Left lung (tissue), 4 donors: ENCODE measurements at regions not wholly inside any gene's neighbourhood (a gene's known extent, or its start where the extent isn't known, plus 50 kb on each side); places are given as distances from the start of the nearest gene placed in this dataset.

Source experiments
- ATAC-seq: fragments of 200-7000 bp; cut with Tn5 transposase; one replicate; pipeline ENCODE4 v1.9.1; 2020; ENCODE audit warnings: moderate library complexity
- DNase-seq, 4 donors: peaks; one replicate each; pipeline ENCODE4 v3.0.0-alpha.2; 2013 to 2020
- H3K27ac ChIP-seq, 2 donors: fragments of 200-600 bp; sonication (generic) in 1 of 2; one replicate each; pipeline versions ENCODE4 v1.5.0 to v1.8.0; 2020 to 2021
- H3K27me3 ChIP-seq, 2 donors: fragments of 200-600 bp; sonication (generic) in 1 of 2; one replicate each; pipeline versions ENCODE4 v1.5.0 to v1.8.0; 2020 to 2021
- H3K36me3 ChIP-seq, 2 donors: fragments of 200-600 bp; sonication (generic) in 1 of 2; one replicate each; pipeline versions ENCODE4 v1.5.0 to v1.8.0; 2020 to 2021
- H3K4me1 ChIP-seq, 2 donors: fragments of 200-600 bp; one replicate each; pipeline ENCODE4 v1.8.0; 2021
- H3K4me3 ChIP-seq, 2 donors: fragments of 200-600 bp; sonication (generic) in 1 of 2; one replicate each; pipeline versions ENCODE4 v1.5.0 to v1.8.0; 2020 to 2021; ENCODE audit warnings: mild to moderate bottlenecking in 1 of 2
- H3K9me3 ChIP-seq, 2 donors: fragments of 200-600 bp; sonication (generic) in 1 of 2; one replicate each; pipeline versions ENCODE4 v1.5.0 to v1.8.0; 2020 to 2021
- intact Hi-C, 2 donors: fragments of 100-400 bp; cut with DNase I; formaldehyde crosslinking; loops; one replicate each; pipeline versions ENCODE4 v1.11.2 to v1.14.2; 2022
- TF ChIP-seq, protein P1 (sequence below), 2 donors: fragments of 200-600 bp; sonication (generic) in 1 of 2; IDR thresholded peaks; one replicate each; pipeline versions ENCODE4 v1.5.0 to v1.8.0; 2021; ENCODE audit warnings: antibody characterized with exemption in 2 of 2
- donor health status: DM: no; HTN: yes; CAD: no.
- donor health status: DM: no; HTN: no; CAD: no.

DNA sequence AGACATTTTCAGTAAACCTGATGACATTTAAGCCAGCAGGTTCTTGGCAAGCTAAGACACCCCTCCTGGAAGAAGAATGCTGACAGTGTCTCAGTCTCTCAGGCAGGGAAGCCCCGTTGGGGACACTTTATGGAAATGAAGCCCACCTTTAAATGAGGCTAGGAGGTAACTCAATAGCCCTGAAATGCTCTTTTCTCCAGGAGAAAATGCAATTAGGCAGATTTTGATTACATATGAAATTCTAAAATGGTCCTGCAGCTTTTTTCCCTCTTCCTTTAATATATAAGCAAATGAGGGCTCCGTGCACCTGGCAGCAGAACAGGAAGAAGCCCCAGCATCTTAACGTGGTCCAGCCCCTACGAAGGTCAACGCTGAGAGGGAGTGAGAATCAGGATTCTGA, 65.8 kb upstream of the CHST15 start:
- Histone ChIP-seq H3K27ac (no peak overlapping the region), H3K9me3 (no peaks in the 10 kb centered on the region), H3K4me1 (peaks cover 12 to 15% of the 10 kb centered on the region in 2 donors), H3K27me3 (peaks cover 0 to 15% of the 10 kb centered on the region in 2 donors), H3K36me3 (no peaks in the 10 kb centered on the region), H3K4me3 (no peak overlapping the region)
- DNase-seq (no peak), ATAC-seq (no peak)
- intact Hi-C loops = no loop called here
- TF ChIP-seq, protein P1, sequence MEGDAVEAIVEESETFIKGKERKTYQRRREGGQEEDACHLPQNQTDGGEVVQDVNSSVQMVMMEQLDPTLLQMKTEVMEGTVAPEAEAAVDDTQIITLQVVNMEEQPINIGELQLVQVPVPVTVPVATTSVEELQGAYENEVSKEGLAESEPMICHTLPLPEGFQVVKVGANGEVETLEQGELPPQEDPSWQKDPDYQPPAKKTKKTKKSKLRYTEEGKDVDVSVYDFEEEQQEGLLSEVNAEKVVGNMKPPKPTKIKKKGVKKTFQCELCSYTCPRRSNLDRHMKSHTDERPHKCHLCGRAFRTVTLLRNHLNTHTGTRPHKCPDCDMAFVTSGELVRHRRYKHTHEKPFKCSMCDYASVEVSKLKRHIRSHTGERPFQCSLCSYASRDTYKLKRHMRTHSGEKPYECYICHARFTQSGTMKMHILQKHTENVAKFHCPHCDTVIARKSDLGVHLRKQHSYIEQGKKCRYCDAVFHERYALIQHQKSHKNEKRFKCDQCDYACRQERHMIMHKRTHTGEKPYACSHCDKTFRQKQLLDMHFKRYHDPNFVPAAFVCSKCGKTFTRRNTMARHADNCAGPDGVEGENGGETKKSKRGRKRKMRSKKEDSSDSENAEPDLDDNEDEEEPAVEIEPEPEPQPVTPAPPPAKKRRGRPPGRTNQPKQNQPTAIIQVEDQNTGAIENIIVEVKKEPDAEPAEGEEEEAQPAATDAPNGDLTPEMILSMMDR (IDR thresholded peaks at IDR 0.05) = no peak

DNA sequence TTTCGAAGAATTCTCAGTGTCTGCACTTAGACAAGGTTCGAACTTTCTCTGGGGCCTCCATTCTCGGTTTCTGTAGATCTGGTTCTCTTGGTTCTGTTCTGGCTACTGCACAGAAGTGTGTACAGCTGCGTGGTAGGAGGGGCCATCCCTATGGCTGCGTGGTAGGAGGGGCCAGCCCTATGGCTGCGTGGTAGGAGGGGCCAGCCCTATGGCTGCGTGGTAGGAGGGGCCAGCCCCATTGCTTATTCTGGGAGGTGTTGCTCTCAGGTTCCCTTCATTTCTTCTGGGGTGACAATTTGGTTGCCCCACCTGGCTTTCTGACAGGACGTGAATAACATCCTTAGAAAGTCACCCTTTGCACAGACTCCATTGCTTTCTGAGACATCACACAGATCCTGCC, 65.2 kb upstream of the CHST15 start:
- DNase-seq (no peak), ATAC-seq (no peak)
- intact Hi-C loops = no loop called here

DNA sequence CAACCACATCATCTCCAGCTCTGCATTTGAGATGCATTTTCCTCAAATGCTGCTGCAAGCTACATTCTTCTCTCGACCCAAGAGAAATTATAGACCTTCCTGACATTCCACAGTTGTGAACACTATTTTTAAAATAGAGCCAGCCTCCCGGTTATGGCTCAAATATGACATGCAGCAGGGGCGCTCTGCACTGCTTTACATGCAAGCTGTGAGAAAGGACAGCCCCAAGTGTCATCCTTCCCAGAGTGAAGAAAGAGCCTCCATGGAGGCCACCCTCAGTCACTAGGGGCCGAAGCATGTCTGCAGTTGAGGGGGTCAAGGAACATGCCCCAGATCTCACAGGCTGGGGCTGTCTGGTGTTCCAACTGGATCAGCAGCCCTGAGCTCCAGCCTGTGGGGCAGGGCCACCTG, 63.9 kb upstream of the CHST15 start:
- intact Hi-C loops = no loop called here
- peaks cover 0 to 15% of the 10 kb centered on the region in 2 donors for H3K27me3 ChIP-seq
- ATAC-seq = no peak
- no peaks in the 10 kb centered on the region for H3K9me3 ChIP-seq
- no peak for DNase-seq
- H3K4me3 ChIP-seq = no peak overlapping the region
- peaks cover 25 to 30% of the 10 kb centered on the region in 2 donors for H3K4me1 ChIP-seq
- no peak overlapping the region for H3K27ac ChIP-seq
- no peaks in the 10 kb centered on the region for H3K36me3 ChIP-seq
- TF ChIP-seq, protein P1 (IDR thresholded peaks at IDR 0.05) = no peak

More for the DNA sequence above, 65.2 kb upstream of the CHST15 start:
- H3K4me3 ChIP-seq = no peak overlapping the region
- no peaks in the 10 kb centered on the region for H3K9me3 ChIP-seq
- peaks cover 0 to 15% of the 10 kb centered on the region in 2 donors for H3K27me3 ChIP-seq
- no peaks in the 10 kb centered on the region for H3K36me3 ChIP-seq
- no peak overlapping the region for H3K27ac ChIP-seq
- H3K4me1 ChIP-seq = peaks cover 12 to 17% of the 10 kb centered on the region in 2 donors
- TF ChIP-seq, protein P1 (IDR thresholded peaks at IDR 0.05) = no peak

DNA sequence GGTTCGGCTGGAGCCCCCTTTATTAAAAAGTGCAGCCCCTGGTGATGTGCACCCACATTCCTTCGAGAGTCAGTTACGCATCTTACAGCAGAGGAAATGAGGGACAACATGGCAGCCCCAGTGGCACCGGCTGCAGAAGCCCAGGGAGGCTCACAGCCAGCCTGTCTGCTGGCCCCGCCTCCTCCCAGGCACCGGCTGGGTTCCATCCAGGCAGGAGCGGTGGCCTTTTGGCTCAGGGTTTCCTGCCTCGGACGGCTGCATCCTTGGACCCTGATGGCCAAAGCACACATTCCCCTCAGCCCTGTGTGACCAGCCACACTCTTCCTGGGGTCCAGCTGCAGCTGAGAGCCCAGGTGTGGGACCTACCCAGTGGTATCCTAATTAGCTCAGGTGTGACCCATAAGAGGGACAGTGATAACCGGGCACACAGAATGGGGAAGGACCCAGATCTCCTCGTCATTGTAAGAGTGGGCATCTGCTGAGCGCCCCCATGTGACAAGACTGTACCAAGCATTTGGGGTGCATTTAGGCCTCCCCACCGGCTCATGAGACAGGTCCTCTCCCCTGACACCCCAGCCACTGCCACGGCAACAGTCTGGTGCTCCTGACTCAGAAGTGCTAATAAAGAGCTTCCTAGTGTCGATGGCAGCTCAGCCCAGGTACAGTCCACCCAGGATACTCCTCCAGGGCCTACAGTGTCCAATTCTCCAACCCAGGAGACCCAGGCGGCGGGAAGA, 63.3 kb upstream of the CHST15 start:
- Histone ChIP-seq H3K27ac (no peak overlapping the region), H3K9me3 (no peaks in the 10 kb centered on the region), H3K4me3 (no peak overlapping the region), H3K27me3 (peaks cover 0 to 15% of the 10 kb centered on the region in 2 donors), H3K4me1 (peaks cover 25 to 36% of the 10 kb centered on the region in 2 donors), H3K36me3 (no peaks in the 10 kb centered on the region)
- ATAC-seq (no peak), DNase-seq (peak in 1 of 4 donors; percentile 21)
- TF ChIP-seq, protein P1 (IDR thresholded peaks at IDR 0.05) = no peak
- intact Hi-C loops = no loop called here

DNA sequence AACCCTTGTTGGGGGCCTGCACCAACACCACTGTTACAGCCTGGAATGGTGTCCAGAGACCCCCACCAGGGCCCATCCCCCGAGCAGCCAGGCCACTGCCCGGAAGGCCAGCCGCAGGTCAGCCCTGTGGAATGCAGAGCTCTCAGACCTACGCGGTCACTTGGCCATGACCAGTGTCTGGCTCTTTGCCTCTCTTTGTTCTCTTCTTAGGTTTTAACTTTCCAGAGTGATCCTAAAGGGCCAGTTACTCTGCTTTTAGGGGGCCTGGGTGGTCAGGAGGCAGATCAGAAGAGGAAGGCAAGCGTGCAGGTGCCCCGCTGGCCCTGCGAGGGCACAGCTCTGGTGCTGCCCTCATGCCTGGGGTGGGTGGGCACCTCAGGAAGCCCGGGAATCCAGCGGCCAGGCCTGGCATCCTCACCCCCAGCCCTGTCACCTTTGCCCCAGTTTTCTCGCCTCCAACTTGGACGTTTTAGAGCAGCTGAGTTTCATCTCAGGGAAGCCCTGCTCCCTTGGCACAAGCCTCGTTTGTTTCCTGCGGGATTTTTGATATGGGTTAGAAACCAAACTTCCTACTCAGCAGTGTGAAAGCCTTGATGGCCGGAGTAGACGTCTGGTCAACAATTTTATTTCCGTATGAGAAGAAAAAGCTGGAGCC, 62.5 kb upstream of the CHST15 start:
- Histone ChIP-seq H3K4me1 (peaks cover 25 to 44% of the 10 kb centered on the region in 2 donors), H3K27ac (peak overlapping the region in 1 of 2 donors; percentile 57), H3K4me3 (no peak overlapping the region), H3K36me3 (no peaks in the 10 kb centered on the region), H3K27me3 (peaks cover 0 to 15% of the 10 kb centered on the region in 2 donors), H3K9me3 (no peaks in the 10 kb centered on the region)
- TF ChIP-seq, protein P1 (IDR thresholded peaks at IDR 0.05) = no peak
- peak in 1 of 4 donors; percentile 42 for DNase-seq
- peak; percentile 6 for ATAC-seq
- intact Hi-C loops = no loop called here
